Limb (tissue), 2 donors: ENCODE measurements at regions not wholly inside any gene's neighbourhood (a gene's known extent, or its start where the extent isn't known, plus 50 kb on each side); places are given as distances from the start of the nearest gene placed in this dataset.
"Not testable (repeated sequence)": the region's sequence is repeated elsewhere in the genome, so short reads cannot be mapped to it uniquely, and the experiment has no call there.

ENCODE experiments used
- DNase-seq, 2 donors: peaks; one replicate each; pipeline ENCODE4 v3.0.0-alpha.2; 2016; ENCODE audit errors: extremely low spot score in 2 of 2

- peak in 1 of 2 donors; percentile 35 for DNase-seq
Observed at GRCh38 chr5:117454716-117455212, 880.1 kb upstream of the SEMA6A start.

- no peak for DNase-seq
Observed at GRCh38 chr5:117436846-117437245, 862.2 kb upstream of the SEMA6A start.

GRCh38 chr5:117435203-117435602 lies 860.6 kb upstream of the SEMA6A start:
- DNase-seq = no peak

GRCh38 chr5:117434254-117434653 lies 859.6 kb upstream of the SEMA6A start:
- DNase-seq = peak in 1 of 2 donors; percentile 14

- DNase-seq = no peak
Observed at GRCh38 chr5:117433818-117434217, 859.2 kb upstream of the SEMA6A start.

GRCh38 chr5:117431091-117431490 lies 856.5 kb upstream of the SEMA6A start:
- no peak for DNase-seq

- DNase-seq = no peak
Observed at GRCh38 chr5:117425163-117425562, 850.5 kb upstream of the SEMA6A start.

- DNase-seq = no peak
Observed at GRCh38 chr5:117424559-117424958, 849.9 kb upstream of the SEMA6A start.

GRCh38 chr5:117417501-117417900 lies 842.9 kb upstream of the SEMA6A start:
- DNase-seq = no peak

GRCh38 chr5:117414926-117415325 lies 840.3 kb upstream of the SEMA6A start:
- DNase-seq = no peak

- no peak for DNase-seq
Observed at GRCh38 chr5:117411701-117412100, 837.1 kb upstream of the SEMA6A start.

- DNase-seq = no peak
Observed at GRCh38 chr5:117405197-117405596, 830.6 kb upstream of the SEMA6A start.

- peak in 1 of 2 donors; percentile 31 for DNase-seq
Observed at GRCh38 chr5:117394506-117395157, 820.0 kb upstream of the SEMA6A start.

- peak in 1 of 2 donors; percentile 24 for DNase-seq
Observed at GRCh38 chr5:117393125-117393524, 818.5 kb upstream of the SEMA6A start.

- DNase-seq = no peak
Observed at GRCh38 chr5:117380316-117380715, 805.7 kb upstream of the SEMA6A start.

GRCh38 chr5:117379521-117379920 lies 804.9 kb upstream of the SEMA6A start:
- no peak for DNase-seq

GRCh38 chr5:117376748-117377147 lies 802.1 kb upstream of the SEMA6A start:
- no peak for DNase-seq

GRCh38 chr5:117359895-117360294 lies 785.3 kb upstream of the SEMA6A start:
- DNase-seq = no peak

- no peak for DNase-seq
Observed at GRCh38 chr5:117357886-117358285, 783.3 kb upstream of the SEMA6A start.

GRCh38 chr5:117347280-117347679 lies 772.7 kb upstream of the SEMA6A start:
- DNase-seq = no peak

- DNase-seq = not testable (repeated sequence)
Observed at GRCh38 chr5:117343726-117344125, 769.1 kb upstream of the SEMA6A start.

GRCh38 chr5:117337064-117337749 lies 762.6 kb upstream of the SEMA6A start:
- no peak for DNase-seq

GRCh38 chr5:117336208-117336607 lies 761.6 kb upstream of the SEMA6A start:
- DNase-seq = no peak
